Fibroblast of skin of right biceps (primary cell): ENCODE measurements at regions not wholly inside any gene's neighbourhood (a gene's known extent, or its start where the extent isn't known, plus 50 kb on each side); places are given as distances from the start of the nearest gene placed in this dataset.

ENCODE experiments used
- DNase-seq: peaks from one replicate; pipeline ENCODE4 v3.0.0-alpha.2; 2013

DNA sequence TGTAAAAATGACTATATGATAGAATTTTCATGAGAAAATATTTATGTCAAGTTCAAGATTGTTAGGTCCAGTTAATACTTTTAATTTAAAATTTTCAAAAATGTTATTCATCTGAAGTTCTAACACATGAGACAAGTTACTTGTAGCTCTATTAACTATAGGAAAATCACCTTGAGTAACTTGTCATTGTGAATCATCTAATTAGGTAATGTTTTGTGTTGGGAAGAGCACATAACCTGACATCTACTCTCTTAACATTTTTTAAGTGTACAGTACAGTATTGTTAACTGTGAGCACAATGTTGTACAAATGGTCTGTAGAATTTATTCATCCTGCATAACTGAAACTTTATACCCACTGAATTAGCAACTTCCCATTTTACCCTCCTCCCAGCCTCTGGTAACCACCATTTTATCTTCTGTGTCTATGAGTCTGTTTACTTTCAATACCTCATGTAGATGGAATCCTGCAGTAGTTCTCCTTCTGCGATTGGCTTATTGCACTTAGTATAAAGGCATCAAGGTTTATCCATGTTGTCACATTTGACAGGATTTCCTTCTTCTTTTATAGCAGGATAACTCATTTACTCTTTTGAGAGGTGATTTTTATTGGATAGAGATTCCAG lies 54.6 kb downstream of the ARL4A start:
- DNase-seq, result no peak

GRCh38 chr7:12746211-12746610 lies 58.8 kb downstream of the ARL4A start:
- no peak for DNase-seq

- no peak for DNase-seq
Observed at GRCh38 chr7:12747687-12748306, 60.4 kb downstream of the ARL4A start.

DNA sequence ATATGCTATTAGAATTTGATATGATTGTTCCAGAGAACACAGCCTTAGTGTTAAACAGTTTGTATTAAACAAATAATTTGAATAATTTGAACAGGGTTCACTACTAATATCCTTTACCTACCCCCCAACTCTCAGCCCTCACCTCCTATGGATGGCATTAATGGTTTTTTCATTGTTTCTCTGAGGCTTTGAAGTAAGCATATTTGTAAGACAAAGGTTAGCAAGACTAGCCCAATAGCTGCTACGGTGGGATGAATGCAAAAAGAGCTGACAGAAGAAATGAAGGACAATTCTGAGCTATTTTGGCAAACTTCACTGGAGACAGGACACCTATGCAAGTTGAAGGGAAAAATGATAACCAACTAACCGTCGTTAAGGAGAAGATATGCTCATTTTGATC lies 61.6 kb downstream of the ARL4A start:
- no peak for DNase-seq

DNA sequence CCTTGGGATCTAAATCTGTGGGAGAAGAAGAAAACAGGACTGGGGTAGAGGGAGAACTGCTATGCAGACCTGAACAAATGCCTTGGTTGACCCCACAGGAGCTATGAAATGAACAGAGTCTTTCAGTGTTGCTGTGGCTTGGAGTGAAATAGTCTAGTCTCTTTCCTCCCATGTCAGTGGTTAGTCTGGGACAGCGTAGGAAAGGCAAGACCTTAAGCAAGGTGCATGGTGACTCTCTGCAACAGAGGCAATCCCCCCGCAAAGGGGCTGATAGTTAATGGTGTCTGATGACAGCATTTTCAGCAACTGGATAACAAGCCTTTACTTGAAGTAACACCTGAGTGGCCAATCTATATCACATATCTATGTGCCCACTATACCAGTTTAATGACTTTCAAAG lies 62.3 kb downstream of the ARL4A start:
- no peak for DNase-seq

DNA sequence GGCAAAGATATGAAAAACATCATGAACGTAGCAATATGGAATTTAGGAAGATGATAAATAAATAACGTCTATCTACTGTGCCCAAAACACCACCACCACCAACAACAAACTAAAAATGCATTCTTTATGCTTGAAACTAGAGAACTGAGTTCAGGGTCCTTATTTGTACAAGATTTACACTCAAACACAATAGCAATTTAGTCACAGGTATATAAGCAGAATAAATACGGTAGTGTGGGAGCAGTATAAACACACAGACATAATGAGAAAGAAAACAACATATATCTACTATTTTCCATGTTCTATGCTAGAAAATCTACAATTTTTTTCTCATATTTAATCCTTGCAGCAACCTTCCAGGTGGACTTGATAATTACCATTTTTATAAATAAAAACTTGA lies 64.3 kb downstream of the ARL4A start:
- no peak for DNase-seq

GRCh38 chr7:12754179-12754578 lies 66.7 kb downstream of the ARL4A start:
- peak; percentile 23 for DNase-seq

GRCh38 chr7:12756821-12757220 lies 69.4 kb downstream of the ARL4A start:
- peak; percentile 58 for DNase-seq

DNA sequence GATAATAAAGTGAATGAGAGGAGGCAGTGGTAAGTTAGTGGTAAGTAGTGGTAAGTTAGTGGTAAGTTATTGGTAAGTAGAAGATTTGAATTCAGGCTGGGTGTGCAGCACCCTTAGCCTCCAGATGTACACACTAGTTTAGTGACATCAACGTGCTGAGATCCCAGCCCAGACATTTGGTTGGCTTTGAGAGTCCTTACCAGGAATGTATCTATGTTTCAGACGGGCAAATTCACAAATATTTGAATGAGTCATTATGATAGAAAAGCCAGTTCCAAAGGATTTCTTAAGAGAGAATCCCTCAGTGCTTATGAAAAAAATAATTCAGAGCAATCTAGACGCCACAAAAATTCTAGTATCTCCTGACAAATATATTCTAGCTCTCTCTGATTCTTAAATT lies 70.0 kb downstream of the ARL4A start:
- peak; percentile 88 for DNase-seq

- DNase-seq, result no peak
Observed at GRCh38 chr7:12759151-12759550, 71.7 kb downstream of the ARL4A start.

DNA sequence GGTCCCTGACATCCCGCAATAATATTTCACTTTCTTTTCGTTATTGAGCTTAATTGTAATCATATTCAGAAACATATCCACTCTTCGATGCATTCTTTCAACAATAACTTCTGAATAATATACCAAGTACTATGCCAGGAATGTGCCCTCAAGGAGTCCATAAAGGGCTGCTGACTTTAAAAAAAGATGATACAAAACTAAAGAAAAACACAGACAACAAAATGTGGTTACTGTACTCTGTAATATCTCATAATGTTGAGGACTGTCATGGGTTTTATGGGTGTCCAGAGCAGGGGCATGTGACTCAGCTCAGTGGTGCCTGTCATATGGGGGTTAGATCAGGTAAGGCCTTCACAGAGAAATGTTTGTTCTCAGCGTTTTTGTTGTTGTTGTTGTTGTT lies 73.7 kb downstream of the ARL4A start:
- no peak for DNase-seq

GRCh38 chr7:12761691-12762090 lies 74.3 kb downstream of the ARL4A start:
- no peak for DNase-seq

- DNase-seq, result no peak
Observed at GRCh38 chr7:12764458-12764891, 77.0 kb downstream of the ARL4A start.

DNA sequence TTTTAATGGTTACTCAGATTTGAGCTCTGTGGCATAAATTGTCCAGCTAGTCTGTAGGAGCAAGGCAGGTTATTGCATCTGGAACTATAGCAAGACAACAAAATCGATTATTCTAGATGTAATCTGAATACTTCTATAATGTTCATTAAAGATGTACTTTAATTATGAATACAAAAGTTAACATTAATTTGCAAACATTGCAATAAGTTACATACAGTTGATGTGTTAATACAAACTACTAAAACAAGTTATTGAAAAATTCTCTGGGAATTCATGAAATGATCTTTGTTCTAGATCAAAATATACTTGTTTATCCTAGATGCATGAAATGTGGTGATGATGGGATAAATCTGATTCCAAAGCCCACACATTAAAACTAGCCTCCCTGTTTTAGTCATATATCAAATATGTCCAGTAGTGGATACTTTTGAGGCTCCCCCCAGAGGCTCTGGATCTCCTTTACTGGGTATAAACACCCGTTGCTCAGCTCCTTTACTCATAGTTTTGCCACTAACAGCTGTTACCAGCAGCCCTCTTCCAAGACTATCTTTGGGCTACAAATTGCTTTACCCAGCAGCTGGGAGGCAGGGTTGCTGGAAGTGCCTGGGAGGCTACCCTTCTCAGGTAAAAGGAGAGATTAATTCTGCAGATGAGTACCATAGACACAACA lies 78.1 kb downstream of the ARL4A start:
- DNase-seq, result no peak

DNA sequence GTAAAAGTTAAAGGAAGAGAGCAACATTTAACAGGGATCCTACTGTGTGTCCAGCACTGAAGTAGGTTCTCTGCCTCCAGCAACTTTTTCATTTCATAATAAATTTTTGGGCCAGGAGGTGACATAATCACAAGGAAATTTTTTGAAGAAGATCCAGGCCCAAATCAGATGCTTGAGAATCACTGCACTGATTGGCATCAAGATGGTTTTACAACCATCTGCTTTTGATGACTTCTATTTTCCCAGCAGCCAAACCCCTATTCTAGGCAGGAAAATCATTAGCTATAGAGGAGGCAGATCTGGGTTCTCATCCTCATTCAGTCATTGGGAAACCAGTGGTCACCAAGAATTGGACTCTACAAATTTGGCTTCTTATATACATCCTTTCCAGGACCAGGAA lies 79.0 kb downstream of the ARL4A start:
- DNase-seq, result no peak

GRCh38 chr7:12768948-12769347 lies 81.5 kb downstream of the ARL4A start:
- DNase-seq, result no peak

DNA sequence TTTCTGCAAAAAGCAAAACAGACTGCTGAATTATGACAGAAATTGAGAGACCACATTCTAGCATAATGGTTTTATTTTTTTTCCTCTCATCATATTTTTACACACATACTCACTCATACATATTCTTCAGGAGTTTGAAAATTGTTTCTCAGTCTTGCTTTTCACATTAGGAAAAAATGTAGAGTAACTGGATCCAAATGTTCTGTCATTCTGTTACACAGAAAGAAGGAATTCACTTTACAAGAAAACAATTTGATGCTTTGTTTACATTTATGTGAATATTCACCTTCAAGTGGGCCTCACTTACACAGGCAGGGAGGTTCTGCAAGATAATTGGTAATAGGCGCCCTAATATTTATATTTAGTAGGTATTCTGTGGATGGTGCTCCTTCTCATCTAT lies 82.0 kb downstream of the ARL4A start:
- no peak for DNase-seq

DNA sequence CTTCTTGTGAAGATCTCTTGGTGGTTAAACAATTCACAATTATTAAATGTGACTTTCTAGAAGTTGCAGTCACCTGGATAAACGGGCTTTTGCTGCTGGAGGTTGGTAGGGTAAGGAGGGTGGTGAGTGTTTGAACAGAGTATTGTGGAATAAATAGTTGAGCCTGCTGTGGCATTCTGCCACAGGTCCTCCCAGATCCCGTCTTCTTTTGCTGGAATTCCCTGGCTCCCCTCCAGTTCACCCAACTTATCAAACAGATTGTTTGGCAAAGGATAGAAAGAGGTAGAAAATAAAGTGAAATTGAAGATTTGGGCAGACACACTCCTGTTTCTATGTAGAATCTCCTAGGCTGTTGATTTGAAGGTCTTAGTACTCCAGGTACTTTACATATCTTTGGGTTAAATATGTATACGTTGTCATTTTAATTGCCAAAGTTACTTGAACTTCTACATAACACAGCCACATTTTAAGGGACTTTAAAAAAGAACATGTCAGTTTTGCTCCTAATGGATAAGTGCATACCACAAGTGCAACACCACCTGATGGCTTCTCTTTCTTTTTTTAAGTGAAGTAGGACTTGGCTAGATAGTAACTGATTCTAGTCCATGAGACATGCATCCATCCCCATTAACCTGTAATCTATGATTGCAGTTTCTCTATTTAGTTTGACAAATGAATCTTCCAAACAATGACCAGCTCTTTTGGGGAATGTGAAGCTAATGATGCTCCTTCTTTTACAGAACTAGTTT lies 83.0 kb downstream of the ARL4A start:
- DNase-seq, result peak; percentile 27

GRCh38 chr7:12771378-12771877 lies 84.0 kb downstream of the ARL4A start:
- DNase-seq, result peak; percentile 63

DNA sequence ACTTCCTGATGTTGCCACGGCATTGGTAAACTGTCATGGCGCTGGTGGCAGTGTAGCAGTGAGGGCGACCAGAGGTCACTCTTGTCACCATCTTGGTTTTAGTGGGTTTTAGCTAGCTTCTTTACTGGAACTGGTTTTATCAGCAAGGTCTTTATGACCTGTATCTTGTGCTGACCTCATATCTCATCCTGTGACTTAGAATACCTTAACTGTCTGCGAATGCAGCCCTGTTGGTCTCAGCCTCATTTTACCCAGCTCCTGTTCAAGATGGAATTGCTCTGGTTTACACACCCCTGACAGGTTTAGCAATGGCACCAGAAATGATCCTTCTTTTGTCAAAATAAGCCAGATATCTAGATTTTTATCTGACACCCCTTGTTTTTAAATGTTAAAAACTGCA lies 85.3 kb downstream of the ARL4A start:
- DNase-seq, result no peak

- DNase-seq, result no peak
Observed at GRCh38 chr7:12777257-12777656, 89.8 kb downstream of the ARL4A start.

DNA sequence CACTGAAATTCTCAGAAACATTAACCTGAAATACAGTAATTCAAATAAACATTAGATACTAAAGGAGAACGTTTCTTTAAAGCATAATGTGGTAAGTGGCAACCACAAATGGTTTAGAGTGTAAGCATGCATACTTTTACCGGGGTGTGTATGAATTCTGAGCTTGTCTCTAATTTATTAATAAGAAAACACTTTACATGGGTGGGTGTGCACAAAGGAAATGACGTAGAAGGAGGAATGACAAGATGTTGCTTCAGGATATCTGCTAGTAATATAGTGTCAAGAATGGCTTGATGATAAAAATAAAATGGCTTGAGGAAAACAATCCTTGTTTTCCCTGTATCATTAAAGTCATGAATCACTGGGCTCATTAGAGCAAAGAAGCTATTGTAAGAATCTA lies 92.5 kb downstream of the ARL4A start:
- no peak for DNase-seq

DNA sequence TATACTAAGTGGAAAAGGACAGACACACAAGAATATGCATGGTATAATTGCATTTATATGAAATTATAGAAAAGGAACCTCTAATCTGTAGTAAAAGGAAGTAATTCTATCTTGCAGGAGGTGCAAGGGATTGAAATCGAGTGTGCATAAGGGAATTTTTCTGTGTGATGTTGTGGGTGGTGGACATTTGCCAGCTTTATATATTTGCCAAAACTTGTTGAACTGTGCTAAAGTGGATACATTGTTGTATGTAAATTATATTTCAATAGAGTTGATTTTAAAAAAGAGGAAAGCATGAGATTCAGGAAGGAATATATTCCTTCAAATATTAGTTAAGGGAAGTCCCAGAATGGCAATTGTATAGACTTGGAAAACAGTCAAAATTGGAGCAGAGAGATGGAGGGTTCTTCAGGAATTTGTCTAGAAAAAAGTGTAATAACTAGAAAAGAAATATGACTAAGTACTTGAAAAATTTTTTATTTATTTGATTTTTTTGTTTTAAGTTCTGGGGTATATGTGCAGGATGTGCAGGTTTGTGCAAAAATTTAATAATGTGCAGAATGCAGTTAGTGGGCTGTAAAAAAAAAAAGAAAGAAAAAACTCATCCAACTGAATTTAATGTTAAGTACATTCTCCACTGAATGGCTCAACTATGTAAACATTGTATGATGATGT lies 96.1 kb downstream of the ARL4A start:
- peak; percentile 51 for DNase-seq
